ENCODE measurements at regions not wholly inside any gene's neighbourhood (a gene's known extent, or its start where the extent isn't known, plus 50 kb on each side); places are given as distances from the start of the nearest gene placed in this dataset.

DNA sequence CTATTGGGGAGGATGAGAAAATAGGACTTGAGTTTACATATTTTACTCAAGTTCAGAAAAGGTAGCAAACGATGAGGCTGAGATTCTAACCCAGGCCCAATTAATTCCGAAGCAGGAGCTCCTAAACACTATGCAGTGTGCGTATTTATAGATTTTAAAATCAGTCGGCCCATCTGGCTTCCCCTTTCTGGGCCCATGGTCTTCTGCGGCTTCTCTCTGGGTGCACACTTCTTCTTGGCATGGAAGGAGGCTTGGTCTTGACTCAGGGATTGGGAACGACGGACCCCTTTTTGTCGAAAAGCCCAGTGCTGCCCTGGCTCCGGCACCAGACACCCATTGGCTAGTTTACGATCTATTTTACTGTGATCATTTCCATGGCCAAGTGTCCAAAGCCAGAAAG lies 1433.8 kb downstream of the BRD1 start:
- DNase-seq (ENCODE audit: extremely low read depth, low read depth): no peak
- TF ChIP-seq, protein P1, sequence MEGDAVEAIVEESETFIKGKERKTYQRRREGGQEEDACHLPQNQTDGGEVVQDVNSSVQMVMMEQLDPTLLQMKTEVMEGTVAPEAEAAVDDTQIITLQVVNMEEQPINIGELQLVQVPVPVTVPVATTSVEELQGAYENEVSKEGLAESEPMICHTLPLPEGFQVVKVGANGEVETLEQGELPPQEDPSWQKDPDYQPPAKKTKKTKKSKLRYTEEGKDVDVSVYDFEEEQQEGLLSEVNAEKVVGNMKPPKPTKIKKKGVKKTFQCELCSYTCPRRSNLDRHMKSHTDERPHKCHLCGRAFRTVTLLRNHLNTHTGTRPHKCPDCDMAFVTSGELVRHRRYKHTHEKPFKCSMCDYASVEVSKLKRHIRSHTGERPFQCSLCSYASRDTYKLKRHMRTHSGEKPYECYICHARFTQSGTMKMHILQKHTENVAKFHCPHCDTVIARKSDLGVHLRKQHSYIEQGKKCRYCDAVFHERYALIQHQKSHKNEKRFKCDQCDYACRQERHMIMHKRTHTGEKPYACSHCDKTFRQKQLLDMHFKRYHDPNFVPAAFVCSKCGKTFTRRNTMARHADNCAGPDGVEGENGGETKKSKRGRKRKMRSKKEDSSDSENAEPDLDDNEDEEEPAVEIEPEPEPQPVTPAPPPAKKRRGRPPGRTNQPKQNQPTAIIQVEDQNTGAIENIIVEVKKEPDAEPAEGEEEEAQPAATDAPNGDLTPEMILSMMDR (IDR thresholded peaks at IDR 0.05; ENCODE audit: low read depth, low read length): no peak

DNA sequence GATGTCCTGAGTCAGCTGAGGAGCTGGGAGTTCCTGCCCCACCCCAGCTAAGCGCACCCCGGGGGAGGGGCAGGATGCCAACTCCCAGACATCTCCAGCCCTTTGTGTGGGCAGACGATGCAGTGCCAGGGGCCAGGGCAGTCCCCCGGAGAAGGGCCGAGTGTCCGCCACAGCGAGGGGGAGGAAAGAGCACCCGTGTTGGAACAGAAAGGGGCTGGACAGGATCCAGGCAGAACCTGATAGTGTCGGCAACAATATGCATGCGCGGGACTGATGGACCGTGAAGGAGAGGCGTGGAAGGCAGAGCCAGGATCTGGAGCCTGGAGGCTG lies 1434.7 kb downstream of the BRD1 start:
- TF ChIP-seq, protein P1 (IDR thresholded peaks at IDR 0.05; ENCODE audit: low read depth, low read length): no peak
- DNase-seq (ENCODE audit: extremely low read depth, low read depth): no peak

DNA sequence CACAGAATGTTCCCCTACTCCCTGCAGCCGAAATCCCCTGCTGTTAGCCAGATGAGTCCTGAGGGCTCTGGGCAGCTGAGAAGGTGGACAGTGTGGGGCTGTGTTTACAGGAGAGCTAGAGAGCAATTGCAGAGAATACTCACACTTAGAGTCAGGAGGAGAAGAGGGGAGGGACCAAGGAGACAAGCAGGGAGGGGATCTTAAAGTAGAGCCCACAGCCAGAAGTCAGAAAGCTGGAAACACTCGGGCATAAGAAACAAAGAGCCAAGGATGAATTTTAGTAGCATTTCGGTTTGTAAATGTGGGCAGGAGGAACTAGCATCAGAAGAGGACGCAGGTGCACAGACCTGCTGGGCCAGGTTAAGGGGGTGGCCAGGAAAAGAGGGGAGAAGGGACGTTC lies 1435.9 kb downstream of the BRD1 start:
- no peak for DNase-seq (ENCODE audit: extremely low read depth, low read depth)

DNA sequence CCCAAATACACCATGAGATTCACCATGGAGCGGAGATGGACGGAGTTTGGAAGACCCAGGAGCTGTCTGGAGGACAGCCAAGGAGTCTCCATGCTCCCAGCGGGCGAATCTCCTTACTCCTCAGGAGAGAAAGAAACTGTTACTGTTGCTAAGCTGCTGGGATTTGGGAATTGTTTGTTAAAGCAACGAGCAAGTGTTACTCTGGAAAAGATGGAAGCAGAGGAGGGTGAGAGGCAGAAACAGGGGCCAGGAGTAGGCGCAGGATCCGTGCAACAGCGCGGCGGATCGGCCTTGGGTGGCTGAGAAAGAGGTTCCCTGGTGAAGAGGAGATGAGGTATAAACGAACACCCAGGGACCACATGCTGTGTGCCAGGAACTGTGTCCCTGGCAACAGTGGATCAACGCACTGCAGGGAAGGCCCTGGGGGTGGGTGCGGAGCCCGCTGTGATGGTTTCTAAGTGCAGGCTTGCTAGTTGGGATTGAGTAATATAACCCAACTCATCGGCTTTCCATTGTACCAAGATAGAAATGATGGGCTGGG lies 1436.4 kb downstream of the BRD1 start:
- TF ChIP-seq, protein P1 (IDR thresholded peaks at IDR 0.05; ENCODE audit: low read depth, low read length): no peak
- no peak for DNase-seq (ENCODE audit: extremely low read depth, low read depth)

More for the DNA sequence above, 1435.9 kb downstream of the BRD1 start:
- TF ChIP-seq, protein P1 (IDR thresholded peaks at IDR 0.05; ENCODE audit: low read depth, low read length): no peak

DNA sequence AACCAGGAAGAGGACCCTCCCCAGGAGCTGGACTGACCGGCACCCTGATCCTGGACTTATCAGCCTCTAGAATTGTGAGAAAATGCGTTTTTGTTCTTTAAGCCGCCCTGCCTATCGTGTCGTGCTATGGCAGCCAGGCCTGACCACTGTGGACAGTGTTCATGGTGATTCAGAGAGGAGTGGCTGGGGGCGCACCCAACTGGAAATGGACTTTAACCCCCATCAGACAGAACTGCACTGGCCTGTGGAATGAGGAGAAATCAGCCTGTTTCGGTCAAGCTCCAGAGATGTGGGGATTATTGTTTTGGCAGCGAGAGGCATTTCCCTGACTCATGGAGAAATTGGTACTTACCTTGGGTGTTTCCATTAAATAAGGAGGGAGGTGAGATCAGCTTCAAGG lies 1437.8 kb downstream of the BRD1 start:
- no peak for DNase-seq (ENCODE audit: extremely low read depth, low read depth)
- TF ChIP-seq, protein P1 (IDR thresholded peaks at IDR 0.05; ENCODE audit: low read depth, low read length): no peak

DNA sequence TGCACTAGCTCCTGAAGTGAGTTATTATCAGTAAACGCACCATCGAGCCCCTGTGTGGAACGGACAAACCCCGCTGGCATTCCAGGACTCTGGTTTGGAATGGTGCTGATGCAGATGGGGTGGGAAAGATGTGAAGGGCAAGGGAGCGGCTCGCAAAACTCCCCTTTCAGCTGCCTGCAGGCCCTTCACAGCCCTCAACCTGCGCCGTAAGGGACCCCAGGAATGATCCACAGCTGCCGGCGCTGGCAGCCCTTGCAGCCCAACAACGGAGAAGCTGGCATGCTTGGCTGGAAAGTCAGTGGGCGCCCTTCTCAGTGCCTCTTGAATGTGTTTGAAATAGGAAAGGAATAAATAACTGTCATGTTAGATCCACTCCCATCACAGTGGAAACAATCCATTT lies 1445.5 kb downstream of the BRD1 start:
- no peak for DNase-seq (ENCODE audit: extremely low read depth, low read depth)
- TF ChIP-seq, protein P1 (IDR thresholded peaks at IDR 0.05; ENCODE audit: low read depth, low read length): no peak

DNA sequence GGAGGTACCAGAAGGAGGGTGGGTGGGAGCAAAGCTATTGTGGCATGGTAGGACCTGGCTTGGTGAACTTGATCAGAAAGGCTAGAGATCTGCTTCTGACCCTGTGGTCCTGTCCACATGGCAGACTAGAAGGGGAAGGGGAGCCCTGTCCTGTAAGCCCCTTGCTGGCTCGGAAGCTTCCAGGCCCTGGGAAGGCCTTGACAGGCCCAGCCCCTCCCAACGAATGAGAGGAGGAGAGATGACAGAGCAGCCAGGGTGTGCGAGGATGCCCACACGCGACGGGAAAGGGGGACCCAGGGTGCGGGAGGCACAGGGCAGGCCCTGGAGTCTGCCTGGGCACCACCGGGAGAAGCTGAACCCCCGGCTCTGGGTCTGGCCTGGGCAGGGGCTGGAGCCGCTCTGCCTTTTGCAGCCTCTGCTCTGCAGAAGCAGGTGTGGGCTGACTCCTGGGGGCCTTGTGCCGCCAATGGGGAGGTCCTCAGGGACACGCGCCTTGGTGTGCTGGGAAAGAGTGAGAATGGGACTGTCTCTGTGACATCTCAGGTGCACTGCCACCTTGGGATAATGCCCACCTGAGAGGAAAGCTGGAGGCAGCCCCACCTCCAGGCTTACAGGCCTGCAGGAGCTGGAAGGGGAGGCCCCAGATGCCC lies 1447.5 kb downstream of the BRD1 start:
- DNase-seq (ENCODE audit: extremely low read depth, low read depth): no peak

More for the DNA sequence above, 1447.5 kb downstream of the BRD1 start:
- TF ChIP-seq, protein P1 (IDR thresholded peaks at IDR 0.05; ENCODE audit: low read depth, low read length): no peak
